ENCODE measurements at regions not wholly inside any gene's neighbourhood (a gene's known extent, or its start where the extent isn't known, plus 50 kb on each side); places are given as distances from the start of the nearest gene placed in this dataset.
A peak's percentile ranks its signal among the peaks of the same experiment; 100 is the strongest.

- DNase-seq (ENCODE audit: insufficient read length, low spot score) (no peak), FAIRE-seq (no peak)
- TF ChIP-seq PAX5 (IDR thresholded peaks at IDR 0.05; ENCODE audit: insufficient read depth, low read length, severe bottlenecking): no peak
- TF ChIP-seq SPI1 (IDR thresholded peaks at IDR 0.05; ENCODE audit: low read depth, low read length): no peak
- TF ChIP-seq POU2F2 (IDR thresholded peaks at IDR 0.05; ENCODE audit: low read depth, low read length): no peak
- no peak for TF ChIP-seq TAF1 (IDR thresholded peaks at IDR 0.05; ENCODE audit: low read depth, low read length)
- no peak for TF ChIP-seq POLR2A (IDR thresholded peaks at IDR 0.05; ENCODE audit: low read depth, low read length)
- no peak for TF ChIP-seq POLR2AphosphoS5 (IDR thresholded peaks at IDR 0.05; ENCODE audit: low read depth, low read length)
Measured at GRCh38 chr14:22513066-22513812, 75.8 kb downstream of the DAD1 start.

GRCh38 chr14:22512106-22512814, 76.8 kb downstream of the DAD1 start:
- peak; percentile 83 for FAIRE-seq
- DNase-seq (ENCODE audit: insufficient read length, low spot score): no peak
- no peak for TF ChIP-seq PAX5 (IDR thresholded peaks at IDR 0.05; ENCODE audit: insufficient read depth, low read length, severe bottlenecking)
- TF ChIP-seq SPI1 (IDR thresholded peaks at IDR 0.05; ENCODE audit: low read depth, low read length): no peak
- TF ChIP-seq POLR2AphosphoS5 (IDR thresholded peaks at IDR 0.05; ENCODE audit: low read depth, low read length): no peak
- TF ChIP-seq POU2F2 (IDR thresholded peaks at IDR 0.05; ENCODE audit: low read depth, low read length): no peak
- no peak for TF ChIP-seq POLR2A (IDR thresholded peaks at IDR 0.05; ENCODE audit: low read depth, low read length)
- no peak for TF ChIP-seq TAF1 (IDR thresholded peaks at IDR 0.05; ENCODE audit: low read depth, low read length)

GRCh38 chr14:22510527-22511110, 78.4 kb downstream of the DAD1 start:
- DNase-seq (ENCODE audit: insufficient read length, low spot score) (no peak), FAIRE-seq (no peak)
- TF ChIP-seq PAX5 (IDR thresholded peaks at IDR 0.05; ENCODE audit: insufficient read depth, low read length, severe bottlenecking): no peak
- peak; percentile 35; the same call in 1 of the 2 replicates for TF ChIP-seq POLR2A (IDR thresholded peaks at IDR 0.05; ENCODE audit: low read depth, low read length)
- no peak for TF ChIP-seq TAF1 (IDR thresholded peaks at IDR 0.05; ENCODE audit: low read depth, low read length)
- TF ChIP-seq POLR2AphosphoS5 (IDR thresholded peaks at IDR 0.05; ENCODE audit: low read depth, low read length): peak; percentile 42; the same call in 1 of the 2 replicates

- DNase-seq (ENCODE audit: insufficient read length, low spot score) (no peak), FAIRE-seq (peak; percentile 5)
- TF ChIP-seq POU2F2 (IDR thresholded peaks at IDR 0.05; ENCODE audit: low read depth, low read length): no peak
- peak; percentile 83 for TF ChIP-seq SPI1 (IDR thresholded peaks at IDR 0.05; ENCODE audit: low read depth, low read length)
- peak; percentile 38; the same call in 1 of the 2 replicates for TF ChIP-seq POLR2A (IDR thresholded peaks at IDR 0.05; ENCODE audit: low read depth, low read length)
- TF ChIP-seq POLR2AphosphoS5 (IDR thresholded peaks at IDR 0.05; ENCODE audit: low read depth, low read length): 0 out of 2 replicates have a peak, but pooled peaks have one; percentile 49
- no peak for TF ChIP-seq PAX5 (IDR thresholded peaks at IDR 0.05; ENCODE audit: insufficient read depth, low read length, severe bottlenecking)
- no peak; the same call in 1 of the 2 replicates for TF ChIP-seq TAF1 (IDR thresholded peaks at IDR 0.05; ENCODE audit: low read depth, low read length)
Measured at GRCh38 chr14:22509751-22510300, 79.2 kb downstream of the DAD1 start.

- DNase-seq (ENCODE audit: insufficient read length, low spot score) (no peak), FAIRE-seq (peak; percentile 89)
- peak; percentile 81 for TF ChIP-seq POLR2AphosphoS5 (IDR thresholded peaks at IDR 0.05; ENCODE audit: low read depth, low read length)
- TF ChIP-seq SPI1 (IDR thresholded peaks at IDR 0.05; ENCODE audit: low read depth, low read length): no peak
- TF ChIP-seq POU2F2 (IDR thresholded peaks at IDR 0.05; ENCODE audit: low read depth, low read length): no peak; the same call in 1 of the 2 replicates
- peak; percentile 56; the same call in 1 of the 2 replicates for TF ChIP-seq TAF1 (IDR thresholded peaks at IDR 0.05; ENCODE audit: low read depth, low read length)
- TF ChIP-seq PAX5 (IDR thresholded peaks at IDR 0.05; ENCODE audit: insufficient read depth, low read length, severe bottlenecking): no peak
- TF ChIP-seq POLR2A (IDR thresholded peaks at IDR 0.05; ENCODE audit: low read depth, low read length): peak; percentile 83
Measured at GRCh38 chr14:22509036-22509709, 79.9 kb downstream of the DAD1 start.

- DNase-seq (ENCODE audit: insufficient read length, low spot score) (no peak), FAIRE-seq (peak; percentile 76)
- no peak for TF ChIP-seq TAF1 (IDR thresholded peaks at IDR 0.05; ENCODE audit: low read depth, low read length)
- TF ChIP-seq SPI1 (IDR thresholded peaks at IDR 0.05; ENCODE audit: low read depth, low read length): no peak
- no peak for TF ChIP-seq POLR2AphosphoS5 (IDR thresholded peaks at IDR 0.05; ENCODE audit: low read depth, low read length)
- TF ChIP-seq POU2F2 (IDR thresholded peaks at IDR 0.05; ENCODE audit: low read depth, low read length): no peak
- TF ChIP-seq POLR2A (IDR thresholded peaks at IDR 0.05; ENCODE audit: low read depth, low read length): no peak
- TF ChIP-seq PAX5 (IDR thresholded peaks at IDR 0.05; ENCODE audit: insufficient read depth, low read length, severe bottlenecking): no peak
Measured at GRCh38 chr14:22508662-22509035, 80.4 kb downstream of the DAD1 start.

GRCh38 chr14:22508150-22508457, 80.9 kb downstream of the DAD1 start:
- peak; percentile 28 for FAIRE-seq
- DNase-seq (ENCODE audit: insufficient read length, low spot score): no peak
- TF ChIP-seq SPI1 (IDR thresholded peaks at IDR 0.05; ENCODE audit: low read depth, low read length): no peak
- no peak for TF ChIP-seq POU2F2 (IDR thresholded peaks at IDR 0.05; ENCODE audit: low read depth, low read length)
- no peak for TF ChIP-seq PAX5 (IDR thresholded peaks at IDR 0.05; ENCODE audit: insufficient read depth, low read length, severe bottlenecking)
- TF ChIP-seq TAF1 (IDR thresholded peaks at IDR 0.05; ENCODE audit: low read depth, low read length): no peak
- no peak for TF ChIP-seq POLR2A (IDR thresholded peaks at IDR 0.05; ENCODE audit: low read depth, low read length)
- TF ChIP-seq POLR2AphosphoS5 (IDR thresholded peaks at IDR 0.05; ENCODE audit: low read depth, low read length): no peak

GRCh38 chr14:22506778-22507351, 82.2 kb downstream of the DAD1 start:
- FAIRE-seq (no peak), DNase-seq (ENCODE audit: insufficient read length, low spot score) (no peak)
- TF ChIP-seq TAF1 (IDR thresholded peaks at IDR 0.05; ENCODE audit: low read depth, low read length) (peak; percentile 56; the same call in 1 of the 2 replicates), POU2F2 (IDR thresholded peaks at IDR 0.05; ENCODE audit: low read depth, low read length) (0 out of 2 replicates have a peak, but pooled peaks have one; percentile 42), POLR2A (IDR thresholded peaks at IDR 0.05; ENCODE audit: low read depth, low read length) (0 out of 2 replicates have a peak, but pooled peaks have one; percentile 32), PAX5 (IDR thresholded peaks at IDR 0.05; ENCODE audit: insufficient read depth, low read length, severe bottlenecking) (no peak), SPI1 (IDR thresholded peaks at IDR 0.05; ENCODE audit: low read depth, low read length) (no peak), POLR2AphosphoS5 (IDR thresholded peaks at IDR 0.05; ENCODE audit: low read depth, low read length) (no peak)
